Adrenal gland (tissue), 9 donors: ENCODE measurements at regions not wholly inside any gene's neighbourhood (a gene's known extent, or its start where the extent isn't known, plus 50 kb on each side); places are given as distances from the start of the nearest gene placed in this dataset.

Experiments used
- DNase-seq, 7 donors: peaks; one replicate each; pipeline ENCODE4 v3.0.0-alpha.2; 2019 to 2020
- H3K27ac ChIP-seq, 5 donors: fragments of 200-600 bp; sonication (generic) in 4 of 5; 1 replicate in 3 of 5; 2 replicates in 2 of 5; pipeline versions ENCODE4 v1.5.1 to v1.8.0; 2016 to 2020; ENCODE audit warnings: mild to moderate bottlenecking in 1 of 5
- H3K27me3 ChIP-seq: fragments of 200-600 bp; 2 replicates; pipeline ENCODE4 v1.8.0; 2021
- H3K36me3 ChIP-seq, 2 donors: fragments of 200-600 bp; replicated peaks in 1 of 2; 1 replicate in 1 of 2; 2 replicates in 1 of 2; pipeline versions ENCODE4 v1.5.1 to v1.8.0; 2018 to 2022
- H3K4me1 ChIP-seq, 2 donors: fragments of 200-600 bp; replicated peaks in 1 of 2; 1 replicate in 1 of 2; 2 replicates in 1 of 2; pipeline versions ENCODE4 v1.5.1 to v1.8.0; 2018 to 2021
- H3K4me3 ChIP-seq, 4 donors: fragments of 200-600 bp; sonication (generic) in 3 of 4; one replicate each; pipeline ENCODE4 v1.5.1; 2016 to 2018
- H3K9me3 ChIP-seq, 3 donors: fragments of 200-600 bp; sonication (generic) in 1 of 3; replicated peaks in 1 of 3; 1 replicate in 2 of 3; 2 replicates in 1 of 3; pipeline versions ENCODE4 v1.5.1 to v1.8.0; 2016 to 2021
- CTCF ChIP-seq, 6 experiments: fragments of 450-650 bp in 4 of 6; fragments of 200-600 bp in 2 of 6; sonication (generic) in 1 of 6; IDR thresholded peaks; 1 replicate in 5 of 6; 2 replicates in 1 of 6; pipeline versions ENCODE4 v1.5.1 to v1.8.0; 2016 to 2021; ENCODE audit warnings: antibody characterized with exemption in 6 of 6, mild to moderate bottlenecking in 2 of 6, moderate library complexity in 1 of 6
- POLR2A ChIP-seq, 2 donors: fragments of 450-650 bp; IDR thresholded peaks; one replicate each; pipeline ENCODE4 v1.6.1; 2017; ENCODE audit warnings: antibody characterized with exemption in 2 of 2, mild to moderate bottlenecking in 2 of 2, moderate library complexity in 1 of 2
- WGBS, 4 donors: extraction: QIAGEN DNeasy Blood & Tissue Kit in 2 of 4; methylation state at CpG; one replicate each; pipeline versions ENCODE4 v1.1.5 to v1.1.7; 2013 to 2017; 5-methylcytosine and 5-hydroxymethylcytosine counted together
- intact Hi-C, 2 donors: fragments of 100-400 bp; cut with DNase I; formaldehyde crosslinking; loops; one replicate each; pipeline versions ENCODE4 v1.14.1 to v1.15.0; 2022 to 2023
- donor health status: healthy with polysubstance abuse.
- donor health status: Bipolar disorder and iron deficiency.
- donor health status: DM: yes; HTN: yes; CAD: no.
- donor health status: DM: no; HTN: no; CAD: no.
- donor health status: DM: no; HTN: no; CAD: no.

GRCh38 chr16:51876601-51876875 is 670.4 kb downstream of the TOX3 start:
- no peak overlapping the region for H3K27ac ChIP-seq
- no peaks in the 10 kb centered on the region for H3K9me3 ChIP-seq
- 78 to 82% (median 79%) methylated on average over 3 of the region's 3 CpGs for WGBS, 4 donors
- no peak for DNase-seq
- H3K36me3 ChIP-seq, result no peaks in the 10 kb centered on the region
- H3K4me1 ChIP-seq, result no peaks in the 10 kb centered on the region
- TF ChIP-seq POLR2A (IDR thresholded peaks at IDR 0.05) (no peak), CTCF (IDR thresholded peaks at IDR 0.05) (no peak)
- intact Hi-C loops, result no loop called here
- no peak overlapping the region for H3K4me3 ChIP-seq
- no peaks in the 10 kb centered on the region for H3K27me3 ChIP-seq

GRCh38 chr16:51875834-51876600 is 670.9 kb downstream of the TOX3 start:
- no peak for DNase-seq
- Histone ChIP-seq H3K4me3 (no peak overlapping the region), H3K4me1 (no peaks in the 10 kb centered on the region), H3K27ac (no peak overlapping the region), H3K27me3 (no peaks in the 10 kb centered on the region), H3K36me3 (no peaks in the 10 kb centered on the region), H3K9me3 (no peaks in the 10 kb centered on the region)
- WGBS, 4 donors, result 52 to 58% (median 56%) methylated on average over 13 to 18 of the region's 18 CpGs
- intact Hi-C loops, result no loop called here
- TF ChIP-seq CTCF (IDR thresholded peaks at IDR 0.05) (no peak), POLR2A (IDR thresholded peaks at IDR 0.05) (no peak)

- Histone ChIP-seq H3K27ac (no peak overlapping the region), H3K4me3 (no peak overlapping the region), H3K9me3 (no peaks in the 10 kb centered on the region), H3K36me3 (no peaks in the 10 kb centered on the region), H3K27me3 (no peaks in the 10 kb centered on the region), H3K4me1 (no peaks in the 10 kb centered on the region)
- TF ChIP-seq POLR2A (IDR thresholded peaks at IDR 0.05) (no peak), CTCF (IDR thresholded peaks at IDR 0.05) (no peak)
- DNase-seq, result no peak
- intact Hi-C loops, result no loop called here
These were observed 674.4 kb downstream of the TOX3 start for GRCh38 chr16:51872524-51872923.

- no peak overlapping the region for H3K27ac ChIP-seq
- 49 to 57% (median 54%) methylated on average over 2 of the region's 2 CpGs for WGBS, 4 donors
- no peaks in the 10 kb centered on the region for H3K36me3 ChIP-seq
- no peaks in the 10 kb centered on the region for H3K9me3 ChIP-seq
- intact Hi-C loops, result no loop called here
- H3K4me1 ChIP-seq, result no peaks in the 10 kb centered on the region
- no peak overlapping the region for H3K4me3 ChIP-seq
- no peak for TF ChIP-seq POLR2A (IDR thresholded peaks at IDR 0.05)
- no peak for TF ChIP-seq CTCF (IDR thresholded peaks at IDR 0.05)
- no peak for DNase-seq
- no peaks in the 10 kb centered on the region for H3K27me3 ChIP-seq
These were observed 676.6 kb downstream of the TOX3 start for GRCh38 chr16:51870296-51870854.
